Nephron progenitor cell (in vitro differentiated cells): ENCODE measurements at regions not wholly inside any gene's neighbourhood (a gene's known extent, or its start where the extent isn't known, plus 50 kb on each side); places are given as distances from the start of the nearest gene placed in this dataset.
A peak's percentile ranks its signal among the peaks of the same experiment; 100 is the strongest.

Experiments used
- DNase-seq: peaks from one replicate; pipeline ENCODE4 v3.0.0; 2021
- H3K27ac Mint-ChIP-seq: 2 replicates; pipeline ENCODE4 v1.8.0; 2021; ENCODE audit warnings: mild to moderate bottlenecking, moderate library complexity, mixed read lengths
- H3K27me3 Mint-ChIP-seq: 2 replicates; pipeline ENCODE4 v1.8.0; 2021; ENCODE audit warnings: mild to moderate bottlenecking, low read depth, mixed read lengths; ENCODE audit not compliant: poor library complexity
- H3K36me3 Mint-ChIP-seq: 2 replicates; pipeline ENCODE4 v1.8.0; 2021; ENCODE audit warnings: low read depth, mixed read lengths
- H3K4me1 Mint-ChIP-seq: 2 replicates; pipeline ENCODE4 v1.8.0; 2021; ENCODE audit warnings: mixed read lengths
- H3K4me3 Mint-ChIP-seq: 2 replicates; pipeline ENCODE4 v1.8.0; 2021; ENCODE audit warnings: mild to moderate bottlenecking, moderate library complexity, mixed read lengths
- H3K9me3 Mint-ChIP-seq: 2 replicates; pipeline ENCODE4 v1.8.0; 2021; ENCODE audit warnings: mild to moderate bottlenecking, moderate library complexity, mixed read lengths
- TF ChIP-seq, protein P1 (sequence below): fragments of 200-600 bp; sonication (generic); IDR thresholded peaks from 2 replicates; pipeline ENCODE4 v1.5.0; 2021; ENCODE audit warnings: antibody characterized with exemption

DNA sequence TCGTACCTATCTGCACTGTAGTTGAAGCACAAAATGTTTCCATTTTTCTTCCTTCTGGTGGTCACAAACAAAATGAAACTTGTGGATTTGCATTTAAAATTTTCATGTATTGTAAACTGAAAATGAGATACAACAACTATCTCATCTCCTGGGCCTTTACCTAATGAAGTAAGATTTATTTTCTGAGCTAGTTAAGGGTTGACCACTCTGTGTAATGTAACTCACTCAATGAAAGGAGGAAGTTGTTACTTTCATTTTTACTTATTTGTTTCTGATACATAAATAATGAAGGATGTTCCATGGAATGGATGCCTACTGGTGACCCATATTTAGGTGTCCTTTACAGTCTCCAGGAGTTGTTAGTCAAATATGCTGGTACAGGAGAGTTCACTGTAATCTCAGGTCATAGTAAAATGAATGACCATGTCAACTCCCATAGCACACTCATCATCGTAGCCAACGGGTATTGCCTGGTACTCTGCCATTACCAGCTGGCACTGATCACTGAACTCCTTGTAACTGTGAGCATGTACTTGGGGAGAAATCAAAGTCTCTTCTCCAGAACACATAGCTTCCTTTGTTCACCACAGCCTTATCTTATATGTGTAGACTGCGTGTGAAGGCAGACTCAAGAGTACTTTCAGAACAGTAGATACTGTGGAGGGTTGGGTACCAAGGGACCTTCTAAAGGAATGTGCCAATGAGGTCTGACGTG lies 474.2 kb upstream of the ROBO2 start:
- Mint-ChIP-seq H3K4me1 (no peaks in the 10 kb centered on the region), H3K27ac (no peak overlapping the region), H3K4me3 (no peak overlapping the region)

DNA sequence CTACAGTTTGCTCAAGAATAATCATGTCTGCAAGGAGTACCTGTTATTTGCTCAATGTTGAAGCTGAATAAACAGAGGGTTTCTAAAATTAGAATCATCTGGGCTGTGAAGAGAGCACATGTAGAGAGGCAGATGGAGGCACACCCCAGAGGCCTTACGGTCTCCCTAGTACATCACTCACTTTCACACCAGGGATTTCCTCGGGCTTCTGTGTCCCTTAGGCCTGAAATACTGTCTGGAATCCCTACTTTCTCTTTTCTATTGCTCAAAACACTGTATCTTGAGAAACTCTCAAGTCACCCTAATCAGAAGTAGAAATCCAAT lies 473.7 kb upstream of the ROBO2 start:
- H3K27me3 Mint-ChIP-seq: no peaks in the 10 kb centered on the region
- H3K9me3 Mint-ChIP-seq: no peaks in the 10 kb centered on the region
- H3K27ac Mint-ChIP-seq: no peak overlapping the region
- no peak for DNase-seq
- no peaks in the 10 kb centered on the region for H3K36me3 Mint-ChIP-seq
- TF ChIP-seq, protein P1, sequence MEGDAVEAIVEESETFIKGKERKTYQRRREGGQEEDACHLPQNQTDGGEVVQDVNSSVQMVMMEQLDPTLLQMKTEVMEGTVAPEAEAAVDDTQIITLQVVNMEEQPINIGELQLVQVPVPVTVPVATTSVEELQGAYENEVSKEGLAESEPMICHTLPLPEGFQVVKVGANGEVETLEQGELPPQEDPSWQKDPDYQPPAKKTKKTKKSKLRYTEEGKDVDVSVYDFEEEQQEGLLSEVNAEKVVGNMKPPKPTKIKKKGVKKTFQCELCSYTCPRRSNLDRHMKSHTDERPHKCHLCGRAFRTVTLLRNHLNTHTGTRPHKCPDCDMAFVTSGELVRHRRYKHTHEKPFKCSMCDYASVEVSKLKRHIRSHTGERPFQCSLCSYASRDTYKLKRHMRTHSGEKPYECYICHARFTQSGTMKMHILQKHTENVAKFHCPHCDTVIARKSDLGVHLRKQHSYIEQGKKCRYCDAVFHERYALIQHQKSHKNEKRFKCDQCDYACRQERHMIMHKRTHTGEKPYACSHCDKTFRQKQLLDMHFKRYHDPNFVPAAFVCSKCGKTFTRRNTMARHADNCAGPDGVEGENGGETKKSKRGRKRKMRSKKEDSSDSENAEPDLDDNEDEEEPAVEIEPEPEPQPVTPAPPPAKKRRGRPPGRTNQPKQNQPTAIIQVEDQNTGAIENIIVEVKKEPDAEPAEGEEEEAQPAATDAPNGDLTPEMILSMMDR: no peak
- H3K4me1 Mint-ChIP-seq: no peaks in the 10 kb centered on the region
- H3K4me3 Mint-ChIP-seq: no peak overlapping the region

More for the DNA sequence above, 474.2 kb upstream of the ROBO2 start:
- Mint-ChIP-seq H3K27me3 (no peaks in the 10 kb centered on the region), H3K36me3 (no peaks in the 10 kb centered on the region), H3K9me3 (no peaks in the 10 kb centered on the region)
- DNase-seq: no peak
- TF ChIP-seq, protein P1: no peak

DNA sequence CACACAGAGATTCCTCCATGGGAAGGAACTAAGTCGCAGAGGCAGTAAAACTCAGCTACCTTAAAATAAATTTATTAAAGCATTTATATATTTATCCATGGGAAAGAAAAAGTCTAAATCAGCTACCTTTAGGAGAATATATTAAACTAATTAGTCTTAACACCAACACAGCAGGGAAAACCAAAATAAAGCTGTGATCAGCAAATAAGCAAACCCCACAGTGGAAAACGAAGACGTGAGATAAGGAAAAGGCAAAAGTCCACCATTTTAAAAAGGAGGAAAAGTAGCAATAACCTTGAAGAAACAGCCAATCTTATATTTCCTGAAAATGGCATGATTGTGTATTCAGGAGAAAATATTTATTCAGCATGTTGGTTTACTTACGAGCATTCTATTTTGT lies 473.0 kb upstream of the ROBO2 start:
- H3K9me3 Mint-ChIP-seq: no peaks in the 10 kb centered on the region
- H3K4me3 Mint-ChIP-seq: no peak overlapping the region
- H3K4me1 Mint-ChIP-seq: no peaks in the 10 kb centered on the region
- no peaks in the 10 kb centered on the region for H3K36me3 Mint-ChIP-seq
- H3K27me3 Mint-ChIP-seq: no peaks in the 10 kb centered on the region
- no peak overlapping the region for H3K27ac Mint-ChIP-seq
- no peak for DNase-seq
- TF ChIP-seq, protein P1: no peak

DNA sequence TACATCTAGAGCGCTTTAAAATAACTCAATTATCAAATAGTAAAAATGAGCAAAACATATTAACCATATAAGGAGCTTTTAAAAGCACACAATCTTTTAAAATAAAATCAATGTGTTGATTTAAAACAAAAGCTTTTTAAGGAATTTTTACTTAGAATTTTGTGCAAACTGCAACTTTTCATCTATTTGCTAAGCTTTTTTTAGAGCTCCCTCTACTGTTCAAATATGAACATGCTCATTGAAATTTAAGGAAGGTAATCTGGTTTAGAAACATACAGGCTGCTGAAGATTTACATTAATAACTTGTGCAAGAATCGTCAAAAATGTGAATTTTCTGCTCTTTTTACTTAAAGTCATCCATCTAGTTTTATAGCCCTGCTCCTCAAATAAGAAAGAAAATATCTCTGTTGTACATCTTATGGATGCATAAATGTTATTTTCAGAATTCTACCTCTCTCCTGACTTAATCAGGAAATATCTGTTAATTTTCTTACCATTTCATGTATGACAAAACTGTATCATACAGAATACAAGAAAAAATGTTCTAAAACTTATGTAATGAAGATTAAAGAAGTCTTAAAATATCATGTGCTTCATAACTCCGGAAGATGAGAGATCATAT lies 469.4 kb upstream of the ROBO2 start:
- Mint-ChIP-seq H3K4me1 (no peaks in the 10 kb centered on the region), H3K4me3 (no peak overlapping the region), H3K36me3 (no peaks in the 10 kb centered on the region), H3K27me3 (peaks cover 4% of the 10 kb centered on the region), H3K27ac (no peak overlapping the region), H3K9me3 (no peaks in the 10 kb centered on the region)
- TF ChIP-seq, protein P1: peak; percentile 81
- DNase-seq: no peak

DNA sequence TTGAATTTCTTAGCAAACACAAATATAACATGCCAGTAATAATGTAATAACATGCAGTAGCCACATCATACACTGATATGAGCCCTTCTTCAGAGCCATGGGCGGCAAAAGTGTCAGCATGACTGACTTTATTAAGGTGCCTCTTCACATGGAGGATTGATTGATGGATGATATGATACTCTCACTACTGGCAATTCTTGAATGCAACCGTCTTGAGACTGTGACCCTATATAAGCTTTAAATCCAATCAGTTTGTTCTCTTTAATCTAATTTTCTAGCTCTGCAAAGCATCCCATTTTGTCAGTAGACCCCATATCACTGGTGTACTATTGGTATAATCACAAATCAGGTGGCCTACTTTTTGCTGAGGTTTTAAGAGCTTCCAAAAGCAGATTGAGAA lies 463.7 kb upstream of the ROBO2 start:
- no peaks in the 10 kb centered on the region for H3K4me1 Mint-ChIP-seq
- H3K9me3 Mint-ChIP-seq: no peaks in the 10 kb centered on the region
- peaks cover 4% of the 10 kb centered on the region for H3K27me3 Mint-ChIP-seq
- TF ChIP-seq, protein P1: no peak
- DNase-seq: no peak
- no peaks in the 10 kb centered on the region for H3K36me3 Mint-ChIP-seq
- H3K4me3 Mint-ChIP-seq: no peak overlapping the region
- no peak overlapping the region for H3K27ac Mint-ChIP-seq

DNA sequence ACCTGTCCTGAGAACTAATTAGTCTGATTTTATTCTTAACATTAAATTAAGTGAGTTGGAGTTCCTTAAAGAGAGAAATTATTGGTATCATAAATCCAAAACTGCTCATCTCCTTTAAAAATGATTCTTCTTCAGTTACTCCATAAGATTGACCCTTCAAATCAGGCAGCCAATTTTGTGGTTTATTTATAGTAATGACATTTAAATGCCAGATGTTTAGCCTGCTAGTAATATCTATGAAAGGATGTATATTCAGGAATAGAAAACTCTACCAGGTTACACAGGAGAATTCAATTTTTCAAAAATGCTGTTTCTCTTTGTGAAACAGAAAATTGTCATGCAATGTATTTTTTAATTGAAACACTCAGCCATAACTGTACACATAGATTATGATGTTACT lies 457.8 kb upstream of the ROBO2 start:
- Mint-ChIP-seq H3K27me3 (peaks cover 3% of the 10 kb centered on the region), H3K9me3 (no peaks in the 10 kb centered on the region), H3K36me3 (no peaks in the 10 kb centered on the region), H3K27ac (no peak overlapping the region), H3K4me3 (no peak overlapping the region), H3K4me1 (no peaks in the 10 kb centered on the region)
- TF ChIP-seq, protein P1: no peak
- DNase-seq: no peak
